Breast epithelium (tissue), 4 donors: ENCODE measurements at regions not wholly inside any gene's neighbourhood (a gene's known extent, or its start where the extent isn't known, plus 50 kb on each side); places are given as distances from the start of the nearest gene placed in this dataset.
A peak's percentile ranks its signal among the peaks of the same experiment; 100 is the strongest.

Source experiments
- DNase-seq, 2 donors: peaks; one replicate each; pipeline ENCODE4 v3.0.0-alpha.2; 2019; ENCODE audit warnings: low spot score in 2 of 2
- H3K27ac ChIP-seq, 2 donors: fragments of 200-600 bp; sonication (generic) in 1 of 2; one replicate each; pipeline ENCODE4 v1.5.1; 2016 to 2019; ENCODE audit warnings: mild to moderate bottlenecking in 1 of 2
- H3K27me3 ChIP-seq, 2 donors: fragments of 200-600 bp; sonication (generic) in 1 of 2; one replicate each; pipeline versions ENCODE4 v1.5.1 to v1.6.0; 2017 to 2019; ENCODE audit warnings: control low read depth in 1 of 2, mild to moderate bottlenecking in 1 of 2
- H3K36me3 ChIP-seq: fragments of 200-600 bp; one replicate; pipeline ENCODE4 v1.5.1; 2019
- H3K4me1 ChIP-seq, 2 donors: fragments of 200-600 bp; sonication (generic); one replicate each; pipeline ENCODE4 v1.5.1; 2016 to 2019; ENCODE audit warnings: control low read depth in 1 of 2
- H3K4me3 ChIP-seq, 3 donors: fragments of 200-600 bp; sonication (generic); 1 replicate in 2 of 3; 2 replicates in 1 of 3; pipeline ENCODE4 v1.5.1; 2016 to 2019; ENCODE audit warnings: mild to moderate bottlenecking in 3 of 3, moderate library complexity in 2 of 3
- H3K9me3 ChIP-seq, 2 donors: fragments of 200-600 bp; sonication (generic) in 1 of 2; one replicate each; pipeline ENCODE4 v1.5.1; 2016 to 2019; ENCODE audit warnings: control low read depth in 1 of 2
- CTCF ChIP-seq, 3 donors: fragments of 450-650 bp; IDR thresholded peaks; one replicate each; pipeline ENCODE4 v1.5.1; 2016 to 2017; ENCODE audit warnings: antibody characterized with exemption in 3 of 3, mild to moderate bottlenecking in 3 of 3, moderate library complexity in 3 of 3
- POLR2A ChIP-seq: fragments of 450-650 bp; IDR thresholded peaks from one replicate; pipeline ENCODE4 v1.6.1; 2016; ENCODE audit warnings: antibody characterized with exemption, mild to moderate bottlenecking, moderate library complexity
- POLR2AphosphoS5 ChIP-seq, 3 donors: sonication (generic); formaldehyde crosslinking; IDR thresholded peaks; one replicate each; pipeline ENCODE4 v1.6.1; 2017; ENCODE audit warnings: antibody characterized with exemption in 3 of 3
- intact Hi-C: fragments of 100-400 bp; cut with DNase I; formaldehyde crosslinking; loops from one replicate; pipeline ENCODE4 v1.15.1; 2023; ENCODE audit warnings: low total_unique reads

GRCh38 chr7:39894904-39895303, 55.2 kb upstream of the CDK13 start:
- Histone ChIP-seq H3K27ac (no peak overlapping the region), H3K27me3 (no peaks in the 10 kb centered on the region), H3K36me3 (no peaks in the 10 kb centered on the region), H3K4me1 (no peaks in the 10 kb centered on the region), H3K9me3 (no peaks in the 10 kb centered on the region), H3K4me3 (no peak overlapping the region)
- intact Hi-C loops: no loop called here
- no peak for TF ChIP-seq CTCF (IDR thresholded peaks at IDR 0.05)
- no peak for TF ChIP-seq POLR2A
- TF ChIP-seq POLR2AphosphoS5 (IDR thresholded peaks at IDR 0.05): no peak
- DNase-seq: no peak

GRCh38 chr7:39896840-39897239, 53.2 kb upstream of the CDK13 start:
- intact Hi-C loops: no loop called here
- Histone ChIP-seq H3K4me3 (peak overlapping the region in 1 of 3 donors; percentile 45), H3K27ac (no peak overlapping the region), H3K27me3 (no peaks in the 10 kb centered on the region), H3K9me3 (no peaks in the 10 kb centered on the region), H3K4me1 (no peaks in the 10 kb centered on the region), H3K36me3 (no peaks in the 10 kb centered on the region)
- TF ChIP-seq POLR2AphosphoS5 (IDR thresholded peaks at IDR 0.05): no peak
- no peak for TF ChIP-seq POLR2A
- no peak for TF ChIP-seq CTCF (IDR thresholded peaks at IDR 0.05)
- no peak for DNase-seq

GRCh38 chr7:39898867-39899266, 51.2 kb upstream of the CDK13 start:
- no peak for TF ChIP-seq POLR2A
- TF ChIP-seq CTCF (IDR thresholded peaks at IDR 0.05): no peak
- TF ChIP-seq POLR2AphosphoS5 (IDR thresholded peaks at IDR 0.05): no peak
- no peaks in the 10 kb centered on the region for H3K4me1 ChIP-seq
- H3K27me3 ChIP-seq: no peaks in the 10 kb centered on the region
- intact Hi-C loops: no loop called here
- H3K27ac ChIP-seq: no peak overlapping the region
- no peak overlapping the region for H3K4me3 ChIP-seq
- H3K36me3 ChIP-seq: no peaks in the 10 kb centered on the region
- no peak for DNase-seq
- no peaks in the 10 kb centered on the region for H3K9me3 ChIP-seq
